GM19351 (cell line): ENCODE measurements at regions not wholly inside any gene's neighbourhood (a gene's known extent, or its start where the extent isn't known, plus 50 kb on each side); places are given as distances from the start of the nearest gene placed in this dataset.

Experiments used
- ATAC-seq: cut with Tn5 transposase; IDR thresholded peaks from one replicate; pipeline ENCODE4 v1.9.1; 2021; ENCODE audit warnings: mild to moderate bottlenecking, moderate library complexity; ENCODE audit not compliant: unreplicated experiment

DNA sequence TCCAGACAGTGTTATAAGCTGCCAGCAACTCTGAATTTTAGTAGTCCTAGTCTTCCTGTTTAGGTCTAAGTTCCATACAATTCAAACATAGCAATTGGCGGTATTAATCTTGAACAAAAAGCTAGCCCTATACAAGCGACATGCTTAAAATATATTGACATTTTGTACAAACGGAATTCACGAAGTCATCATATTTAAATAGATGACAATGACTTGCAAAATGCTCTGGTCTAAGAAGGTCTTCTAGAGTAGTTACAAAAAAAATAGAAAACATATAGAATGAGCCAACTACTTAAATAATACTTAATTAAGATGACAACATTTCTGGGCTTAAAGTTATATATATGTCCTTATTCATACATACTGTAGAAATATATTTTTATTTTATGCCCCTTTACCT is 446.6 kb downstream of the ANKRD7 start:
- ATAC-seq: no peak

DNA sequence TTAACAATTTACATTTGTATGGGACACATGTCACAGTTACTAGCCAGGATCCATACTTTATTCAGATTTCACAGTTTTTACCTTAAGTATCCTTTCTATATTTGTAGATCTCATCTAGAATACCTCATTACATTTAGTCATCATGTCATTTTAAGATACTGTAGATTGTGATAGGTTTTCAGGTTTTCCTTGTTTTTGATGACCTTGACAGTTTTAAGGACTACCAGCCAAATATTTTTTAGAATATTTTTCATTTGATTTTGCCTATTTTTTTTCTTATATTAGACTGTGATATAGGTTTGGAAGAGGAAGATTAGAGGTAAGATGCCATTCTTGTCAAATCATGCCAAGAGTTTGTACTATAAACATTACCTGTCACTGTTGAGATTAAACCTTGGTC is 460.3 kb downstream of the ANKRD7 start:
- ATAC-seq: no peak

DNA sequence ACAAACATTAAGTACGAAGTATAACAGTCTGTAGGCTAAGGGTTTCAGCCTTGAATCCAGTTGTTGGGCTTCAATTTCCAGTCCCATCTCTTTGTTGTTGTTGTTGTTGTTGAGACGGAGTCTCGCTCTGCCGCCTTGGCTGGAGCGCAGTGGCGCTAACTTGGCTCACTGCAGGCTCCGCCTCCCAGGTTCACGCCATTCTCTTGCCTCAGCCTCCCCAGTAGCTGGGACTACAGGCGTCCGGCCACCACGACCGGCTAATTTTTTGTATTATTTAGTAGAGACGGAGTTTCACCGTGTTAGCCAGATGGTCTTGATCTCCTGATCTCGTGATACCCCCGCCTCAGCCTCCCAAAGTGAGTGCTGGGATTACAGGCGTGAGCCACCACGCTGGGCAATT is 464.9 kb downstream of the ANKRD7 start:
- ATAC-seq: no peak

DNA sequence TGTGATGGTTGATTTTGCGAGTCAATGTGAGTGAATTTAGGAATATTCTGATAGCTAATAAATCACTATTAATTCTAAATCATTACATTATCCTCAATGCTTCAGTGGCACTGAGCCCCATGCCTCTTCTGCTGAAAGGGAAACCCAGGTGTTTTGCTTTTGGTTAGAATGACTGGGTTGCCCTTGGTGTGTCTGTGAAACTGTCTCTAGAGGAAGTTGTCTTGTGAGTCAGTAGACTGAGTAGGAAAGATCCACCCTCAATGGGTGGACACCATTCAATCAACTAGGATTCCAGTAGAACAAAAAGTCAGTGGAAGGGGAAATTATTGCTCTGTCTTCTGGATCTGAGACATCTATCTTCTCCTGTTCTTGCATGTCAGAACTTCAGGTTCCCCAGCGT is 472.4 kb downstream of the ANKRD7 start:
- no peak for ATAC-seq

DNA sequence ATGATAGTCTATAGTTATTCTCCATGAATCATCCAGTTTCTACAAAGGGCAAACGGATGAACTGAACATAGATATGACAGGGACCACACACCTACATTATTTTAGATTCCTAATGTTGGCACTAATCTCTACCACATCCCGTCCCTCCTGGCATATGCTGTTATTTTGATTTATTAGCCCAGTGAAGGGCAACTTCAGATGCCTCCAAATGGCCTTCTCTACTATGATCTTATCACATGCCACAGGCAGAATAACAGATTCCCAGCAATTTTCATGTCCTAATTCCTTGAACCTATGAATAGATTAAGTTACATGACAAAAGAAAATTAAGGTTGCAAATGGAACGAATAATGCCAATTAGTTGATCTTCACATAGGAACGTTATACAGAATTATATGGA is 474.7 kb downstream of the ANKRD7 start:
- ATAC-seq: no peak

DNA sequence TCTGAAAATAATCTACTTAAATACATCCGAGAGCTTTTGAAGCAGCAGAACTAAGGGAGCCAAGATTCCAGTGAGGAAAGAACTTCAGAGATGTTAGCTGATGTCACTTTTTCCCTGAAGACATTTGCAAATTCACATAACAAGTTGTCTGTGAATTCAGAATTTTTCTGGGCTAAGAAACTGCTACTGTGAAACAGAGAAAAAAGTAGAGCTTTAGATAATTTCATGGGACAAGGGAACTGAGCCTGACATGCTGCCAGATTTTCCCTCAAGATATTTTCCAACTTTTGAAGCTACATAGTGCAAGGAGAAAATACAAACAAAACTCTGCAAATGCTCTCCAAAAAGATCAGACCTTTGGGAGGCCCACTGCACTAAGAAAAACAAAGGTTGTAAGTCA is 484.2 kb downstream of the ANKRD7 start:
- ATAC-seq: no peak

DNA sequence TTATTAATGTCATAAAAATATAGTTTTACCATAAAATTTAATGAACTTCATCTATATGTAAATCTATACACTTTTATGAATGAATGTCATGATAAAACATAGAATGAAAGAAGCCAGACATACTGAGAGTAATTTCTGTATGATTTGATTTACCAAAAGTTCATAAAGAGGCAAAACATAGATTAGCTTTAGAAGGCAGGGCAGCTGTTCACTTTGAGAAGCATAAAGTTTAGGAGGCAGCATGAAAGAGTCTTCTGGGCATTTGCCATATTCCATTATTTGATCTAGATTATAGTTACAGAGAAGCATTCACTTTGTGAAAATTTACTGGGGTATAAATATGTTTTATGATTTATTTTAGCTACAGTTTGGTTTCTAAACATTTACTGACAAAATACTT is 487.2 kb downstream of the ANKRD7 start:
- ATAC-seq: no peak

DNA sequence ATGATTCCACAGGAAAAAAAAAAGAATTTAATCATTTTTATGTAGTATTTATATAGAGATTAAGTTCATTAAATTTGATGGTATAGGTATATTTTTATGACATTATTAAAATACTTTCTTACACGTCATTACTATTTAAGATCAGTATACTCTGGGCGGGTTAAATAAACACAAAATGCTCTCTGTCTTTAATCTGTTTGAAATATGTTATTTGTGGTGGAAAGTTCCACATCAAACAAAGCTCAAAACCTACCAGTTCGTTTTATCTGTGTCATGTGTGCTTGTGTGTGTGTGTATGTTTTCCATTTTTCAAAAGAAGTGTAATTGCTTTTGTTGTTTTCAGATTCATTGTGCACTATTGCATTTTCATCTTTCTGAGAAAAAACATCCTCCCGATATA is 488.5 kb downstream of the ANKRD7 start:
- no peak for ATAC-seq

DNA sequence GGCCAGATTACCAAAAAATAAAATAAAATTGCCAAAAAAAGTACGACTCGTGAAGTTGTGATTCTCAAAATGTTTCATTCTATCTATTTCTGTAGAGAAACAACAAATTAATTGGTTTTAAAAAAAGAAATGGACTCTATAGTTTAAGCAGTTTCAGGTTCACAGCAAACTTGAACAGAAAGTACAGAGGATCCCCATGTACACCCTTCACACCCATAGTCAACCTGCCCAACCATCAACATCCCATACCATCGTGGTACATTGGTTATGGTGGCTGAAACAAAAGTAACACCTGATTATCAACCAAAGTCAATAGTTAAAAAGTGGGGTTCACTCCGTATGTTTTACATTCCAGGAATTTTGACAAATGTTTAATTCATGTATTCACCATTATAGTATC is 496.1 kb downstream of the ANKRD7 start:
- no peak for ATAC-seq

DNA sequence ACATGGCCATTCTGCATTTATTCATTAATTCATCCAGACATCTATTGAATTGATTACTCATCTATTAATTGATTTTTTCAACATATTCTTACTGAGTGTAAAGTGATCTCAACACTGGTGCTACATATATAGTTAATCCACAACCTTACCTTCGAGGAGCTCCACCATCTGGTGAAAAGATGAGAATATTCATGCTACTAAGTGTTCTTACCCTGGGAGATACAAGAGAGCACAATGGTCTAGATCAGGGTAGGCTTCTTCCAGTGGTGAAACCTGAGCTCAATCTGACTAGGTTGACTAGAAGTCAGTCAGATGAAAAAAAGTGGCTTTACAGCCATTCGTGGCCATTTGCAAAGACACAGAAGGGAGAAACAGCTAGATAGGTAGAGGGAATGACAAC is 507.4 kb downstream of the ANKRD7 start:
- no peak for ATAC-seq

DNA sequence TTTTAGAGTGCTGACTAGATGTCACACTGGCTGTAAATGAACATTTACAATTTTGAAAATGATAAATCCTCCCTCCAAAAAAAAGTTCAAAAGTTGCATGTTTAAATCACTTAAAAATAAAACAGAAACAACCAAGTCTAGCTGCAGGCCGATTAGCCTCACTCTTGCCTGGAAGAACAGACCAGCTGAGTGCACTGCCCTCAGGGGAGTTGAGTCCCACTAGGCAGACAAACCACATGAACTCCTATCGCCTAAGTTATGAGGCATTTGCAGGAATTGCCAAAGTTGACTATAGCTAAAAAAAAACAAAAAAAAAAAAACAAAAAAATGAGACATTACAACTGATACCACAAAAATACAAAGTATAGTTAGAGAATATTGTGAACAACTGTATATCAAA is 510.0 kb downstream of the ANKRD7 start:
- no peak for ATAC-seq

DNA sequence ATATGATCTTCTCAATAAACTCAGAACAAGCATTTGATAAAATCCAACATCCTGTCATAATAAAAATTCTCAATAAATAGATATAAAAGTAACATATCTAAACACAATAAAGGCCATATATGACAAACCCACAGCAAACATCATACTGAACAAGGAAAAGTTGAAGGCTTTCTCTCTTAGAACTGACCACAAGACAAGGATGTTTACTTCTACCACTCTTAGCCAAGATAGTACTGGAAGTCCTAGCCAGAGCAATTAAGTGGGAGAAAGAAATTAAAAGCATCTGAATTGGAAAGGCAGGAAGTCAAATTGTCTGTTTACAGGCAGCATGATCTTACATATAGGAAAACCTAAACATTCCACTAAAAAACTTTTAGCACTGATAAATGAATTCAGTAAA is 510.9 kb downstream of the ANKRD7 start:
- ATAC-seq: no peak

DNA sequence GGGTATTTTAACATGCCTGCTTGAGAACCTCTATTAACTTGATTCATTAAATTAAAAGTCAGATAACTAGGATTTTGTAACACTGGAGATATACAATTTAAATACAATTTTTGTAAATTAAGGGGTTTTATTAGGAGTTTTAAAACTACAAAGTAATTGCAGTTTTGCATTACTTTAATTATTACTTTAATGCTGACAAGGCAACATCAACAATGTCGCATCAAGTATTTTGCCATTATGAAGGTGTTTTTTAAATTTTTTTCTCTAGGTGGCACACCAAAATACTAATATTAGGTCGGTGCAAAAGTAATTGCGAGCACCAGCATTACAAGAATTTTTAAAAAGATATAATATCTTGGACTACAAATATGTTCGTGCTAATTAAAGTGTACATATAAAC is 513.4 kb downstream of the ANKRD7 start:
- ATAC-seq: no peak

DNA sequence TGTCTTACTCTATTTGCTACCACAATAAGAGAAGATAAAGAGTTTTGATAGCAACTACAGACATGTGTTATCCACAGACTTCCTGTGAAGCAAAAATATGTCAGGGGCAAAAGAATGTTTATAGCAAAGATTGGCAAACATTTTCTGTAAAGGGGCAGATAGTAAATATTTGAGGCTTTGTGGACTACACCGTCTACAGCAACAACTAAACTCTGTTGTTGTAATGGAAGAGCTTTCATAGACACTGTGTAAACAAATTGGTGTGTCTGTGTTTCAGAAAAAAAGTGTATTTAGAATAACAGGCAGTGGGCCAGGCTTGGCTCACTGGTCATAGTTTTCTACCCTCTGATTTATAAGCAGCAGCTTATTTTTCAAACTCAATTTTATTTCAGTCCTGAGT is 521.4 kb downstream of the ANKRD7 start:
- no peak for ATAC-seq

DNA sequence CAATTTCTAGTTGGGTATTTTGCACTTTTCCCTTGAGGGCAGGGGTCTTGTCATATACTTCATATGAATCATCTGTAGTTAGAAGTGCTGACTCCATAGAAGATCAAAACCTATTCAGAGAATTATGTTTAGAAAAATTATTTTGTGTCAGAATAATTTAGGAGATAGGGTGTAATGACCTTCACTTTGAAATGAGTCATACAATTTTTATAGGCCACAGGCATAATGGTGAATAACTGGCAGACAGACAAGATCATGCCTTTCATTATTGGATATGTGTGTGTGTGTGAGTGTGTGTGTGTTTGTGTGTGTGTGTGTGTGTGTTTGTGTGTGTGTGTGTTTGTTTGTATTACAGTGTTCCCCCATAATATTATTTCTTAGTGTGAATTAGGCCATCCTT is 523.0 kb downstream of the ANKRD7 start:
- ATAC-seq: no peak

DNA sequence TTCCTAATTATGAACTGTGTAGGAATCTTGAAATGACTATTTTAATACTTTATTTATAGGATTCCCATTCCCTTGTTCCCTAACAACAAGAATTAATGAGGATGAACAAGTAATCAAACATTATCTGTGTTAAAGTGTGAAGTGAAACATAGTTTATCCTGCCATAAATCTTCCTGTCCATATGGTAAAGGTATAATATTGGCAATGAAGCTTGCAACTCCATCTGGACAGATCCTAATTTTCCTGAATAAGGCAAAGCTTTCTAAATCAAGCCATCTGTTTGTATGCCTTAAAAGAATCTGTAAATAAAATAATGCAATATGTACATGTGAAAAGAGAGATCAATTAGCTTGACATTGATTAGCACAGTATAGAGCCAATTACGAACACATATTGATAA is 529.0 kb downstream of the ANKRD7 start:
- ATAC-seq: no peak

DNA sequence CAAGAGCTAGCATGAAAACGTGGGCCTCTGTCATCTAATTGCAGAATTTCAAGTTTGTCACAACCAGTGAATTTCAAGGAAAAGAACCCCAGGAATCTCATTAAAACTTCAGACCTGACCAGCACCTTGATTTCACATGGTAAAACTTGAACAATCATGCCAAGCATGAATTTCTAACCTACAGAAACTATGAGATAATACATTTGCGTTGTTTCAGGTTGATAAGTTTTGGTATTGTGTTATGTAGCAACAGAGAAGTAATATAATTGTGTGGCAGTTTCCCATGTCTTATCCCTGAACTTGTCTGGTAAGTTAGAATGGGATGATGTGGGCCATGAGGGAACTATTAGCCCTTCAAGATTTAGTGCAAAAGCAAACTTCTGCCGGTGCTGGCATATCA is 530.1 kb downstream of the ANKRD7 start:
- no peak for ATAC-seq

DNA sequence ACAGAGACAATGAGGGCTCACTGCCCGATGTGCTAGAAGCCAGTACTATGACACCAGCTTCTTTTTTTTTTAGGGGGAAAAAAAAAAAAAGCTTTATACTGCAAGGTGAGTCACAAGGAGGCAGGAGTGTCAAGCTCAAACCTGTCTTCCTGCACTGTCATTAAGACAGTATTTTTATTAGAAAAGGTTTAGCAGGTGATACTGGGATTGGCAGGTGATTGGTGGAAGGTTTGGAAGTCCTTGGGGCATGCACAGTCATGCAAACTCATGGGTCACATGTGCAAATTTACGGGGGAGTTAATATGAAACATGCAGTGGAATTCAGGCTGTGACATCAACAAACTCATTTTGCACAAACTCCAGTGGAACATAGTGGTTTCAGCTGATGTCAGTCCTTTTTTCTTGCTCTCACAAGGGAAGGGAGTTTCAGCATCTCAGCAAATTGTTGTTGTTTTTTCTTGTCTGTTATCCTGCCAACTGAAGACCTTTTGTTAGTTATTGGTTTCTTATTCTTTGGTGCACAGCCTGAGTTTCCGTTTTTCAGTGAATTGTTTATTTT is 530.6 kb downstream of the ANKRD7 start:
- no peak for ATAC-seq

DNA sequence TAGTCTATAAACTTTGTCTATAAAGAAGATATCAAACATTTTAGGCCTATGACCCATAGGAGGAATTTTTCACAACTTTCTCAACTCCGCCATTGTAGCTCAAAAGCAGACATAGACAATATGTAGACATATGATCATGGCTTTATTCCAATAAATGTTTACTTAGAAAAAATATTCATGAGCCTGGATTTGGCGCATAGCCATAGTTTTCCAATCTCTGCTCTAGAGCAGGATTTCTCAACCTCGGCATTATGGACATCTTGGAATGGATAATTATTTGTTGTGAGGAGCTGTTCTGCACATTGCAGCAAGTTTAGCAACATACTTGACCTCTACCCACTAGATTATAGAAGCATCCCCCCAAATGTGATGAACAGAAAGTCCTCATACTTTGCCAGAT is 532.6 kb downstream of the ANKRD7 start:
- no peak for ATAC-seq

DNA sequence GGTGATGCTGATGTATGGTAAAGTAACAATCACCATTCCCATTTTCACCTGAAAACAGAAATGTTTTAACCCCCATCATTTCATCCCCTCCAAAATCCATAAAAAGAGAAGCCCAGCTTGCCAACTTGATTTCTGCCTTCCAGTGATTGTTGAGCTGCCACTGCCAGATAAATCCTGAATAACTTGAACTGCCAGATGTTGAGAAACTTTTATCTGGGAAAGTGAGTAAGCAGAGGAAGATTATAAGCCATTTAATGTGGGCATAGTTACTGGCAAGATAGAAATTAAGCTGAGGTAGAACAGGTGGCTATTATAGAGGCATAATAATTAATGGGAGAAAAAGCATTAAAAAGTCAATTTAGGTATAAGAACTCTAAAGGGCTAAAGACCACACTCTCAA is 534.1 kb downstream of the ANKRD7 start:
- ATAC-seq: no peak

DNA sequence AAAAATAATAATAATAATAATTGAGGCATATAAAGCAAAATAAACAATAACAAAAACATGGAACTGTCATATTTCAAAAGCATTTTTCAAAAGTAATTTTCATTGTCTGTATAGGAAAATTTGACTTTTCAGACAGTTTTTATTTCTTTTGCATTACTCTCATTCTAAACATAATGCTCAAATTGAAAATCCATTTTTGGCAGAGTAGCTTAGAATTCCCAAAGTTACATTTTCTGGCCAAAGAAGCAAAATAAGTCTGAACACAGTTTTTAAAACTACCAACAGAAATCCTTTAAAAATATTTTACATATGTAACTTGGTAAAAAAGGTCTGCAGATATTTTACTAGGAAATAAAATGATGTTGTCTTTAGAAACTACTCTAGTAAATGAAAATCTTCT is 535.4 kb downstream of the ANKRD7 start:
- ATAC-seq: no peak

DNA sequence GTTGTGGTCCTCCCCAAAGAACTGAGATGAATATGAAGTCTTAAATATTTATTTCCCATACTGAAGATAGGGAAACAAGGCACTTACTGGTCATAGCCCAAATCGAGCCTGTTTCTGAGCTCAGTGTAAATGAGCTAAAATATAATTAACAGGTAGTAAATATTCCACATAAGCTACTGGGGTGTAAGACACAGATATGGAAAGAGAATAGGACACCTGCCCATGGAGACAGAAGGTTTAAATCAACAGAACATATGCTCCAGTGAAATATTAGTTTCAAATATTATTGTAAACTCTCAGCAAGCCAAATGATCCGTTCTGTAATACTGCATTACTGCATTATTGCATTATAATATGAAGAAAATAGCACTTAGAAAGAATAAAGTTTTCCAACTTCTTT is 537.9 kb downstream of the ANKRD7 start:
- ATAC-seq: no peak

DNA sequence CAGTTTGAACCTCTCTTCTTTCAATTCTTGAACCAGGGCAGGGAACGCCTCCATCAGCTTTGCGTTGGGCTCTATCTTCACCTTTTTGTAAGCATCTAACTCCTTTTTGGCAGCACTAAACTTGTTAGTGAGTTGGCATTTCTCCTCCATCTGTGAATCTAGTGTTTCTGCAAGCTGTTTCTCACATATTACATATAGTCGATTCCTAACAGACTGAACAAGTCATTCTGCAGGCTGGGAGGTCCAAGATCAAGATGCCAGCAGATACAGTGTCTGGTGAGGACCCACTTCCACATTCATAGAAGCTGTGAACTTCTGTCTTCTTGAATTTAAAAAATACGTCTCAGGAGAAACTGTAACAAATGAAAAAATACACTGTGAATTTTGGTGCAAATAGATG is 539.7 kb downstream of the ANKRD7 start:
- no peak for ATAC-seq

DNA sequence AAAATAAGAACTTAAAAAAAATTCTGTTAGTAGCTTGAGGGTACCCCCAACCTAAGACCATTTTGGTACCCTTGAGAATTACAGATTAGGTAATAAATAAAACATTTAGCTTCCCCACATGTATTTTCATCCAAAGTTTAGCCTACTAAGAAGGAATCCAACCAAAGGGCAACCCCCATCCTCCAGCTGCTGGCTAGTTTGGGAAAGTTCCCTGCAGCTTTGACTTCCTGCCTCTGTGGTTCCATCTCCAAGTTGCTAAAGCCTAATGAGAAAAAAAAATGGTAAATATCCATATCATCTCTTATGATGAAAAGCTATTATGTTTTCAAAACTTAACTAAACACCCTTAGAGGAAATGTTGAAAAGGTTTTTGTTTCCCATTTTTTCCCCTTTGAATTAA is 547.2 kb downstream of the ANKRD7 start:
- no peak for ATAC-seq
